ENCODE measurements at regions not wholly inside any gene's neighbourhood (a gene's known extent, or its start where the extent isn't known, plus 50 kb on each side); places are given as distances from the start of the nearest gene placed in this dataset.

- no peak for TF ChIP-seq MAX (IDR thresholded peaks at IDR 0.05)
- TF ChIP-seq TCF12 (IDR thresholded peaks at IDR 0.05; ENCODE audit: low read depth) = no peak
- no peak for TF ChIP-seq CEBPB (IDR thresholded peaks at IDR 0.05)
- TF ChIP-seq EP300 (IDR thresholded peaks at IDR 0.05; ENCODE audit: borderline replicate concordance) = no peak
- no peak for TF ChIP-seq ZBTB7A (IDR thresholded peaks at IDR 0.05; ENCODE audit: low read depth)
- no peak for TF ChIP-seq USF1 (IDR thresholded peaks at IDR 0.05)
- TF ChIP-seq TAF1 (IDR thresholded peaks at IDR 0.05; ENCODE audit: low read depth) = no peak
- no peak for TF ChIP-seq RAD21 (IDR thresholded peaks at IDR 0.05; ENCODE audit: low read depth)
- no peak for TF ChIP-seq REST (IDR thresholded peaks at IDR 0.05; ENCODE audit: low read depth)
Observed at GRCh38 chr6:148138573-148138972, 204.1 kb upstream of the SASH1 start.

Measured in Ishikawa (cell line).